Activated naive CD8-positive, alpha-beta T cell treated with anti-CD3 and anti-CD28 coated beads, Interleukin-2, amount 50 U/mL, for 16 hours (primary cell): ENCODE measurements at regions not wholly inside any gene's neighbourhood (a gene's known extent, or its start where the extent isn't known, plus 50 kb on each side); places are given as distances from the start of the nearest gene placed in this dataset.
"Not testable (repeated sequence)": the region's sequence is repeated elsewhere in the genome, so short reads cannot be mapped to it uniquely, and the experiment has no call there.

Experiments used
- DNase-seq: peaks from one replicate; pipeline ENCODE4 v3.0.0-alpha.2; 2020; ENCODE audit warnings: low read depth, low spot score

DNA sequence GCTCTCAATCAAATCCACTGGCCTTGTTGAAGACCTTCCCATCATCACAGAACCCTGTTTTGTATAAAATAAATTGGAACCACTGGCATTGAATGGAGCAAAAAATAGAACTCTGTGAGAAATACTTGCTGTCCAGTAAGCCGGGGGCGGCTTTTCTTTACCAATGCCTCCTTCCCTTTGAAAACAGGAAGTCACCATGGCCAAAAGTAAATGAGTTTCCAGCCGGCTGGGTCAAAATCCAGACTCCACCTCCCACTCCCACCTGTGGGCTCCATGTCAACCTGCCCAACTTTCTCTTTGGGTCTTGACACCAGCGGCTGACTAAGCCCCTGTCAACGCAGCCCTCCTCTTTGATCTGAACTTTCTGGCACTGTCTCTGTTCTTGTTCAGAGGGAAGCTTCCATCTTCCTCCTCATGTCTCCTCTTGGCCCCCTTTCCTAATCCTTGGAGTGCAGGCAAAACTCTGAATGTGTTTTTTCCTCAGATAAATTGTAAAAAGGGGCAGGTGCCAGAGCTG is 95.2 kb downstream of the TFAP2C start:
- no peak for DNase-seq

- DNase-seq = no peak
These were observed 100.9 kb downstream of the TFAP2C start for GRCh38 chr20:56730003-56730402.

DNA sequence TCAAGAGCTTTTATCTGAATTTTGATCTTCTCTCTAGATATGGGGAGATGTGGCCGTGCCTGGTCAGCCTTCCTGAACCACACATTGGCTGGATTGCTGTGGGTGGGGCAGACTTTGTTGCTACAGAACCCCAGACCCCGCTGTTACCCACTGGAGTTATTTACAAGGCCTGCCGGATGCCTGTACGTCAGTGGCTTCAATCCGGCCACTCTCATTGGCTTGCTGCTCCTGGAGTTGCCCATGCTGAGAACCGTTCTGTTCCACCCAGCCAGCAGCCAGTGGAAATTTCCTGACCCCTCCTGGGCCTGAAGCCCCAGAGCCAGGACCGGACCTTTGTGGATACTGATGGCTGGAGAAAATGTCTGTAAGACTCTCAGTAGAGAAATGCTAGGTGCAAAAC is 101.9 kb downstream of the TFAP2C start:
- no peak for DNase-seq

DNA sequence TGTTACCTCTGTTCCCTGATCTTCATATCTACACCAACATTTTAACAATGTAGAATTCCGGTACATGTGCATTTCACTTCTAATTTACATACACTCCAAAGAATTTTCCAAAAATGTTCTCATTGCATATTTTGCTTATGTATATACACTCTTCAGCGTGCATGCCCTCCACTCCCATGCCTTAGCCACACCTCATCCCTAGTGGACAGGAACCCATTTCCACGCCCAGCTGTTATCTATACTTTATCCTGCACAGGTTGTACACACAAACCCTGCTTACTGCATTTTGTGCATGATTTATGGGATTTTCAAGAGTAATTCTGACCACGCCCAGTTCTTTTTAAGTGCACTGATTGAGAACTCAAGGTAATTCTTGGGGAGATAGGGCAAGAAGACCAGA is 102.4 kb downstream of the TFAP2C start:
- no peak for DNase-seq

DNA sequence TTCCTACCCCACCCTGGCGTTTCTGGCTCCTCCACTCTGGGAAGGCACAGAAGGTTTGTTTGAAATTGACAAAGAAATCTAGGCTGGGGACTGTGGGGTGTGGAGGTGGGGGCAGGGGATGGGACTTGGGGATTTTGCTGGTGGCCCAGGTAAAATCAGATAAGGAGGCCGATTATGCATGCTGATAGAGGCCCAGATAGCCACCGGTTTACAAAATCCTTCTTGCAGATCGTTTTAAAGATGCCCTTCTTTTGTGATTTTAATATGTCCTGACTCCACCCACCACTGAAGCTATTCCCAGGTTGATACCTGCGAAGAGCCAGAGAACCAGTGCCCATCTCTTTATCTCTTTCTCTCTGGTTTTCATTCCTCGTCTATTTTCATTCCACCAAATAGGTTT is 104.9 kb downstream of the TFAP2C start:
- no peak for DNase-seq

- DNase-seq = no peak
These were observed 106.1 kb downstream of the TFAP2C start for GRCh38 chr20:56735084-56735642.

- DNase-seq = no peak
These were observed 107.3 kb downstream of the TFAP2C start for GRCh38 chr20:56736285-56736857.

DNA sequence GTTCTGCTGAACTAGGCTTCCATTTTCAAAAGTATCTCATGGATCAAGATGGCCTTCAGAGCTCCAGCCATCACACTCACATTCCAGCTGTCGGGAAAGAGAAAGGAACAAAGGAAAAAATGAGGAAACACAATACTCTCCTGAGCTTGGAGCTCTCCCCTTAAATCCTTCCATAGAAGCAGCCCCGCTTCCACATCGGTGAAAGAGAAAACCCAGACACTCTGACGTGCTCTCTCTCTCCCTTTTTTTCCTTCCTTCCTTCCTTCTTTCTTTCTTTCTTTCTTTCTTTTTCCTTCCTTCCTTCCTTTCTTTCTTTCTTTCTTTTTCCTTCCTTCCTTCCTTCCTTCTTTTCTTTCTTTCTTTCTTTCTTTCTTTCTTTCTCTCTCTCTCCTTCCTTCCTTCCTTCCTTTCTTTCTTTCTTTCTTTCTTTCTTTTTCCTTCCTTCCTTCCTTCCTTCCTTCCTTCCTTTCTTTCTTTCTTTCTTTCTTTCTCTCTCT is 115.3 kb downstream of the TFAP2C start:
- not testable (repeated sequence) for DNase-seq

DNA sequence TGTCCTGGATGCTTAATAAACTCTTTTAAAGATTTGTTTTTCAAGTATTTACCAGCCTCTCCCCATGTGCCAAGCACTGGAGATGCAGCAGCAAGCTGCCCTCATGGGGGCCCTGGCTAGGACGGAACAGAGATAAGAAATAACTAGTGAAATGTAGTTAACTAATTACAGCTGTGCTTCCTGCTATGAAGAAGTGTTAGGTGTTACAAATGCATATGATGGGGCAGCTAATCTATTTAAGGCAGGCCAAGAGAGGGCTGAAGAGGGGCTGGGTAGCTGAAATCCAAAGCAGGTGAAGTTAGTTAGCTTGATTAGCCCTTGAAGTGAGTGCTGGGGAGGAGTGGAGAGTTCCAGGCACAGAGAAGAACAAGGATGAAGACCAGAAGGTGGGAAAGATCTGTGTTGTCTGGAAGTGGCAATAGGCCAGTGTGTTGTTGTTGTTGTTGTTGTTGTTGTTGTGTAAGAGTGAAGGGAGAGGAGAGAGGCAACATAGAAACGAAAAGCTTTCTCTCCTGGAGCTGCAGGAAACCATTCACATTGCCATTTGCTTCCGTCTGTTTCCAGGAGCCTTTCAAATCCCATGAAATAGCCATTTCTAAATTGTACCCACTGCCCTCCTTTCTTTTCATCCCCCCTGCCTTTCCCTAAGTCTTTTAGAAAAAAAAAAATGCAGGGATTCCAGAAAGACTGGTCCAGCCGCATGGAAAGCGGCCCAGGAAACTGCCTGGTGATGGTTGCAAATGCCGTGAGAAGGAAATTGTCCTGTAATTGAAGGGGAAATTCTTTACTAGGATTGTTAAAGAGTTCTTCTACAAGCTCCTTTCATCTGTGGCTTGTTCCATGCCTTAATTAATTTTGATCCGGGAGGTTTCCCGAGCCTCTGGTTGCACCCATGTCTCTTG is 119.6 kb downstream of the TFAP2C start:
- no peak for DNase-seq

DNA sequence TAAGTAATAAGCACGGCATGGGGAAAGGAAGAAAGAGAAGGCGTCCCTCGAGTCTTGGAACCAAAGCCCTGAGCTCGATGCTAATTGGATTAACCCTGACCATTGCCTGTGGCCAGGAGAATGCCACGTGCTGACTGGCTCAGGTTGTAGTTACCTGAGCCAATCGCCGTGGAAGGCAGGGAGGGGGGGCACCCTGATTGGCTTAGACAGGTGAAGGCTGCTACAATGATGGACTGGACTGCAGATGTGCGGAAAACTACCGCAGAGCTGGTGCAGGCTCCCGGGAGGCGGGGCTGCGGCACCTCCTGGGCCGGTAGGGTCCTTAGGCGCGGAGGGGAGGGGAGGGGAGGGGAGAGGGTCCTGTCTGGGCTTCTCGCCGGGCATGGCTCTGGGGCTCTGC is 121.3 kb downstream of the TFAP2C start:
- no peak for DNase-seq

DNA sequence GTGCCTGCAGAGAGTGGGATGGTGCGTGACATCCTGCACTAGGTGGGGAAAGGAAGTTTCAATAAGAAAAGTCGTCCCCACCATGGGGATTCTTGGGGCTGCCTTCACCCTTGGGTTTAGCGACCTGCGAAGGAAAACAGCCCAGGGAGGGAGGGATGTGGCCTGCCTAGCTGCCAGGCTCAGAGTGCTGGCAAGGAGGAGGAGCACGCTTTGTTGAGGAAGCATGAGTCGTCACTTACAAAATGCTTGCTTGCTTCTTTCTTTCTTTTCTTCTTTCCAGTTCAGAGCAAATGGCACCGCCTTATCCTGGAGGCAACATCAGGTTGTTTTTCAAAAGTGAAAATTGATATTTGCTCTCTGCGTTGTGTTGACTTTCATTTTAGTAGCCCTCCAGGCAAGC is 123.2 kb downstream of the TFAP2C start:
- no peak for DNase-seq

DNA sequence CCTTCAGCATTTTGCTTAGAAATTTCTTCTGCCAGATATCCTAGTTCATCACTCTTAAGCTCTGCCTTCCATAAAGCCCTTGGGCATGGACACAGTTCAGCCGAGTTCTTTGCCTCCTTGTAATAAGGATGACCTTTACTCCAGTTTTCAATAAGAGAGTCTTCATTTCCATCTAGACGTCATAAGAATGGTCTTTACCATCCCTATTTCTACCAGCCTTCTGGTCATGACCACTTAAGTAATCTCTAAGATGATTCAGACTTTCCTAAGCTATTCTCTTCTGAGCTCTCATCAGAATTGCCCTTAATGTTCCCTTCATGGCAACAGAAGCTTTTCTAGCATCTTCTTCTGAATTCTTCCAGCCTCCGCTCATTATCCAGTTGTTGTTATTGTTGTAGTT is 126.1 kb downstream of the TFAP2C start:
- no peak for DNase-seq

DNA sequence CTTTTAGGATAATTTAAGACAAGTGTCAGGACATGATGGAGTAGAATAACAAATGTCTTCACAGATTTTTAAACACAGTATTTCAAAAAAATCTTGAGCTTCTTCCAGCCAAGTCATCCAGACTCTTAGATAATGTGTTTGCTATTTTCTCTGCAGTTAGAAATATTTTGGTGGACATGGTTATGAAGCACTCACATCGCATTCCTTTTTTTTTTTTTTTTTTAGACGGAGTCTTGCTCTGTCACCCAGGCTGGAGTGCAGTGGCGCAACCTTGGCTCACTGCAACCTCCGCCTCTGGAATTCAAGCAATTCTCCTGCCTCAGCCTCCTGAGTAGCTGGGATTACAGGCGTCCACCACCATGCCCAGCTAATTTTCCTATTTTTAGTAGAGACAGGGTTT is 127.6 kb downstream of the TFAP2C start:
- not testable (repeated sequence) for DNase-seq

DNA sequence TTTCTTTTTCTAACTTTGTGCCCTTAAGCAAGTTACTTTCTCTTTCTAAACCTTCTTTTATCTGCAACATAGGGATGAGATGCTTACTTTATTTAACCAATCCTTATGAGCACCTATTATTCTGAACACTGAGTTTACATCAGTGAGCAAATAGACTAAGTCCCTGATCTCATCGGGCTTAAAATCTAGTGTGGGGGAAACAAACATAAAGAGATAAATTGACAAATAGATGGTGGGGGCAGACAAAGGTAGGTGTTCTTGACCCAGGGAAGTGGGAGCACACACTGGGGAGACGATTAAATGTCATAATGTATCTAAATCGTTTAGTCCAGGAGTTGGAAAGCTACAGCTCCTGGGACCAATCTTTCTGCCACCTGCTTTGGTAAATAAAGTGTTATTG is 129.6 kb downstream of the TFAP2C start:
- DNase-seq = no peak

GRCh38 chr20:56759741-56760278 is 130.7 kb downstream of the TFAP2C start:
- DNase-seq = no peak

DNA sequence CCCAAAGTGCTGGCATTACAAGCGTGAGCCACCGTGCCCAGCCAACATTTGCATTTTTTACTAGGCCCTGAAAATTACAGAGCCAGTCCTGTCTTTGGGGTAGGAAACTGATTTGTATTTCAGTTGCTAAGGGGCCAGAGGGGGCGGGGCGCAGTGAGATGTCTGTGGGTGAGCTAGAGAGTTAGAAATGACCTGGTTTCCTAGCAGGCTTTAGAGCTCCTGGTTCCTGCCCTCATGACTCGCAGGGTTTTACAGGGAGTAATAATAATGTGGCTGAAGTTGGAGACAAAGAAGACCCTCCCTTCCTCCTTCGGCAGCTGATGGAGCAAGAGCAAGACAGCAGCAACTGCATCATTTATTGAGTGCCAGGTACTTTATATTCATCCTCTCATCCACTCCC is 131.5 kb downstream of the TFAP2C start:
- no peak for DNase-seq

DNA sequence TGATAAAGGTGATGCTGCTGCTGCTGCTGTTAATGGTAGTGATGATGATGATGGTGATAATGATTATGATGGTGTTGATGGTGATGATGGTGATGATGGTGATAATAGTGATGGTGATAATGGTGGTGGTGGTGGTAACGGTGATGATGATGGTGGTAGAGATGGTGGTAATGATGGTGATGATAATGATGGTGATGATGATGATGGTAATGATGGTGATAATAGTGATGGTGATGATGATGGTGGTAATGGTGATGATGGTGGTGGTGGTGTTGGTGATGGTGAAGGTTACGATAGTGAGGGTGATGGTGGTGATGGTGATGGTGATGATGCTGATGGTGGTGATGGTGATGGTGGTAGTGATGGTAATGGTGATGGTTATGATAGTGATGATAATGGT is 132.3 kb downstream of the TFAP2C start:
- no peak for DNase-seq

DNA sequence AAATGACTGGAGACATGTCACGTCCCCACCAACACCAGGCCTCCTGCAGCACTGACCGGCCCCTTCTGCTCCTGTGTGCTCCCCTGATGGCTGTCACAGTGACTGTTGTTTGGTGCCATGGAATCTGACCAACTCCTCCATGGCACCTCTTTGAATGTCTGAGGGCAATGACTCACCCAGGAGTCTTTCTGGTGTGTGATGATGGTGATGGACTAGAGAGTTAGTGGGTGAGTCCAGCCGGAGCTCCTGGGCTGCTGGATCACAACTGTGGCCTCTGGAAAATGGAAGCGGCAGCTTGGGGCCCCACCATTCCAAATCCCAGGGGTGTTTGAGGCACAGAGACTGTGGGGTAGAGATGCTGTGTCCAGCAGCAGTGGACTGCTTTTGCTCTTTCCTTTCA is 133.3 kb downstream of the TFAP2C start:
- no peak for DNase-seq

GRCh38 chr20:56762829-56763228 is 133.7 kb downstream of the TFAP2C start:
- no peak for DNase-seq

- no peak for DNase-seq
These were observed 135.6 kb downstream of the TFAP2C start for GRCh38 chr20:56764671-56765070.

DNA sequence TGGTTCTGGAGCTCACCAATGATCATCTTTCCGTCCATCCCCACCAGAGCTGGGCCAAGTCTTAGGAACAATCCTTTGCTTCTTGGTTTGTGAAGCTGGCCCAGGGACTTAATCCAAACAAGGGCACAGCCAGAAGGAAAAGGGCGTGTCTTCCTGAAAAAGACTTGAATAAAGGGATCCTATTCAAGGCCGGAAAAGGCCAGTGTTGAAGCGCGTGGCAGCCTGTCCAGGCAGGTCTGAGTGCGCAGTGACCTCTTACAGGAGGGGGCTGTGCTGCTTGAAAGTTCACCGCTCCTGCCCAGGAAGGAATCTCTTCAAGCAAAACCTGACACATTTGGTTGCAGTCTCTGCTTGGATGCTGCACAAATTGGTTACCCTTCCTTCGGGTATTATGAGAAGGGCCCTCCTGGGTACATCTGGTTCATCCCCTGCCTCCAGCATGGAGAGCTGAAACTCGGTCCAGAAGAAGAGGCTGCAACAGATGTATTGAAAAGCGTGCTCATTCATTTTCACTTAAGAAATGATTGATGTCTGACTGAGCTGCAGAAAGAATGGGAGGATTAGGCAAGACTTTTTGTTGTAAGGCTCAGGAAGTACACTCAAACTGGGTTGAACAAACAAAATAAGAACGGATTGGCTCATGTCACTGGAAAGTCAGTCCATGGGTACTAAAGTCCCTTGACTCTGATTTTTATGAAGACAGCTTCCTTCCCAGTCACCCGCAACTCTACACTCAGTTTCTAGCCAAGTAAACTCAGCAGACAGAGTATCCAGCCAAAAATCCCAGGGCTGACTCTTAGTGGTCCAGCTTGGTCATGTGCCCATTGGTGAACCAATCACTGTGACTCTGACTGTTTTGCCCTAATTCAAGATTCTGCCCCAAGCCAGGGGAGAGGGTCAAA is 136.3 kb downstream of the TFAP2C start:
- DNase-seq = no peak
